GM12878 (cell line): ENCODE measurements at regions not wholly inside any gene's neighbourhood (a gene's known extent, or its start where the extent isn't known, plus 50 kb on each side); places are given as distances from the start of the nearest gene placed in this dataset.

ENCODE experiments used
- CTCF ChIP-seq, 3 experiments: IDR thresholded peaks in 2 of 3; conservative IDR thresholded peaks in 1 of 3; 2 replicates each; pipeline ENCODE4 v1.5.1; 2011; ENCODE audit warnings: low read depth in 3 of 3, low read length in 3 of 3, mild to moderate bottlenecking in 3 of 3, control low read depth in 2 of 3, moderate library complexity in 2 of 3, inconsistent platforms in 1 of 3, mixed read lengths in 1 of 3; ENCODE audit not compliant: control insufficient read depth in 2 of 3, insufficient read depth in 1 of 3; ENCODE audit errors: extremely low read depth in 1 of 3
- FOS ChIP-seq: IDR thresholded peaks from 3 replicates; pipeline ENCODE4 v1.6.1; 2011; ENCODE audit warnings: borderline replicate concordance; ENCODE audit not compliant: insufficient read length; ENCODE audit errors: extremely low read depth
- MAX ChIP-seq: IDR thresholded peaks from 2 replicates; pipeline ENCODE4 v1.6.1; 2012; ENCODE audit warnings: low read depth, low read length, improper control_type of control experiment
- MEF2A ChIP-seq: IDR thresholded peaks from 2 replicates; pipeline ENCODE4 v1.6.1; 2011; ENCODE audit warnings: low read depth, mild to moderate bottlenecking, low read length, moderate library complexity; ENCODE audit not compliant: insufficient read depth
- MTA2 ChIP-seq: fragments of 450-650 bp; IDR thresholded peaks from 2 replicates; pipeline ENCODE4 v1.6.1; 2016; ENCODE audit warnings: low read depth, mild to moderate bottlenecking, moderate library complexity
- NFYB ChIP-seq: IDR thresholded peaks from 2 replicates; pipeline ENCODE4 v1.6.1; 2011; ENCODE audit warnings: low read depth, mild to moderate bottlenecking, low read length, improper control_type of control experiment, moderate library complexity; ENCODE audit not compliant: insufficient read depth
- POLR2A ChIP-seq: IDR thresholded peaks from 2 replicates; pipeline ENCODE4 v1.6.1; 2011; ENCODE audit warnings: low read depth, mild to moderate bottlenecking, low read length
- POLR2AphosphoS2 ChIP-seq: IDR thresholded peaks from 2 replicates; pipeline ENCODE4 v1.6.1; 2011; ENCODE audit warnings: low read depth, mild to moderate bottlenecking, low read length, improper control_type of control experiment, moderate library complexity
- RBBP5 ChIP-seq: fragments of 200-600 bp; sonication (generic); conservative IDR thresholded peaks from 2 replicates; pipeline ENCODE4 v1.6.1; 2016
- SP1 ChIP-seq: IDR thresholded peaks from one replicate; pipeline ENCODE4 v1.6.1; 2011; ENCODE audit warnings: low read depth, low read length
- ZNF24 ChIP-seq: fragments of 450-650 bp; IDR thresholded peaks from 2 replicates; pipeline ENCODE4 v1.6.1; 2017; ENCODE audit warnings: antibody characterized with exemption, mild to moderate bottlenecking
- ZZZ3 ChIP-seq: IDR thresholded peaks from 2 replicates; pipeline ENCODE4 v1.6.1; 2011; ENCODE audit warnings: low read depth; ENCODE audit not compliant: control insufficient read depth, insufficient read length
- TF ChIP-seq, protein P1 (sequence below): fragments of 450-650 bp; IDR thresholded peaks from 2 replicates; pipeline ENCODE4 v1.6.1; 2017; ENCODE audit warnings: mild to moderate bottlenecking, low read depth, inconsistent platforms; ENCODE audit not compliant: poor library complexity, severe bottlenecking

- TF ChIP-seq MAX (no peak), POLR2AphosphoS2 (no peak), ZZZ3 (no peak), MTA2 (no peak), ZNF24 (no peak), FOS (no peak), CTCF (IDR thresholded peaks at IDR 0.05 in 2 of 3, conservative IDR thresholded peaks at IDR 0.05 in 1 of 3; ENCODE audit: control insufficient read depth in 2 of 3, extremely low read depth in 1 of 3, insufficient read depth in 1 of 3, low read depth in 3 of 3, low read length in 3 of 3) (no peak), MEF2A (no peak), RBBP5 (no peak), POLR2A (no peak), NFYB (no peak), SP1 (no peak)
- TF ChIP-seq, protein P1, sequence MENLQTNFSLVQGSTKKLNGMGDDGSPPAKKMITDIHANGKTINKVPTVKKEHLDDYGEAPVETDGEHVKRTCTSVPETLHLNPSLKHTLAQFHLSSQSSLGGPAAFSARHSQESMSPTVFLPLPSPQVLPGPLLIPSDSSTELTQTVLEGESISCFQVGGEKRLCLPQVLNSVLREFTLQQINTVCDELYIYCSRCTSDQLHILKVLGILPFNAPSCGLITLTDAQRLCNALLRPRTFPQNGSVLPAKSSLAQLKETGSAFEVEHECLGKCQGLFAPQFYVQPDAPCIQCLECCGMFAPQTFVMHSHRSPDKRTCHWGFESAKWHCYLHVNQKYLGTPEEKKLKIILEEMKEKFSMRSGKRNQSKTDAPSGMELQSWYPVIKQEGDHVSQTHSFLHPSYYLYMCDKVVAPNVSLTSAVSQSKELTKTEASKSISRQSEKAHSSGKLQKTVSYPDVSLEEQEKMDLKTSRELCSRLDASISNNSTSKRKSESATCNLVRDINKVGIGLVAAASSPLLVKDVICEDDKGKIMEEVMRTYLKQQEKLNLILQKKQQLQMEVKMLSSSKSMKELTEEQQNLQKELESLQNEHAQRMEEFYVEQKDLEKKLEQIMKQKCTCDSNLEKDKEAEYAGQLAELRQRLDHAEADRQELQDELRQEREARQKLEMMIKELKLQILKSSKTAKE = no peak
Observed at GRCh38 chr4:94395562-94395961, 52.9 kb upstream of the HPGDS start.
